DND-41 (cell line): ENCODE measurements at regions not wholly inside any gene's neighbourhood (a gene's known extent, or its start where the extent isn't known, plus 50 kb on each side); places are given as distances from the start of the nearest gene placed in this dataset.

Experiments
- ATAC-seq: fragments of 200-7000 bp; cut with Tn5 transposase; 3 replicates; pipeline ENCODE4 v1.9.1; 2021; ENCODE audit warnings: low read depth; ENCODE audit not compliant: insufficient read depth
- DNase-seq: peaks from one replicate; pipeline ENCODE4 v3.0.0-alpha.2; 2020
- H2AFZ ChIP-seq: 2 replicates; pipeline ENCODE4 v1.6.0; 2012; ENCODE audit warnings: low read depth, low read length
- H3K27ac ChIP-seq: 2 replicates; pipeline ENCODE4 v1.5.1; 2012; ENCODE audit warnings: low read length, inconsistent platforms
- H3K27me3 ChIP-seq: fragments of 200-600 bp; sonication (generic); 2 replicates; pipeline ENCODE4 v1.6.0; 2012; ENCODE audit warnings: low read length, mild to moderate bottlenecking, inconsistent platforms; ENCODE audit not compliant: insufficient read depth, poor library complexity
- H3K36me3 ChIP-seq: 2 replicates; pipeline ENCODE4 v1.5.1; 2012; ENCODE audit warnings: low read length, inconsistent platforms; ENCODE audit not compliant: insufficient read depth
- H3K4me1 ChIP-seq: 2 replicates; pipeline ENCODE4 v1.5.1; 2012; ENCODE audit warnings: mild to moderate bottlenecking, low read length; ENCODE audit not compliant: insufficient read depth
- H3K4me2 ChIP-seq: 2 replicates; pipeline ENCODE4 v1.6.0; 2012; ENCODE audit warnings: mild to moderate bottlenecking, moderate library complexity, low read length, inconsistent platforms; ENCODE audit not compliant: insufficient read depth
- H3K4me3 ChIP-seq, 2 experiments: fragments of 200-600 bp in 1 of 2; shearing (Covaris generic) in 1 of 2; 2 replicates each; pipeline ENCODE4 v1.5.1; 2012 to 2016; ENCODE audit warnings: inconsistent platforms in 2 of 2, low read length in 2 of 2, mild to moderate bottlenecking in 2 of 2, low read depth in 1 of 2, moderate library complexity in 1 of 2
- H3K79me2 ChIP-seq: 2 replicates; pipeline ENCODE4 v1.6.0; 2012; ENCODE audit warnings: low read length, inconsistent platforms; ENCODE audit not compliant: insufficient read depth
- H3K9ac ChIP-seq: 2 replicates; pipeline ENCODE4 v1.6.0; 2012; ENCODE audit warnings: low read depth, mild to moderate bottlenecking, inconsistent platforms, low read length, moderate library complexity
- H3K9me3 ChIP-seq: 2 replicates; pipeline ENCODE4 v1.5.1; 2012; ENCODE audit warnings: low read length, moderate library complexity, mild to moderate bottlenecking, inconsistent platforms; ENCODE audit not compliant: insufficient read depth, severe bottlenecking
- H4K20me1 ChIP-seq: 2 replicates; pipeline ENCODE4 v1.6.0; 2012; ENCODE audit warnings: low read length; ENCODE audit not compliant: insufficient read depth
- CTCF ChIP-seq: IDR thresholded peaks from 2 replicates; pipeline ENCODE4 v1.5.1; 2012; ENCODE audit warnings: borderline replicate concordance, low read length, moderate library complexity, mild to moderate bottlenecking; ENCODE audit not compliant: poor library complexity, severe bottlenecking; ENCODE audit errors: extremely low read depth
- EZH2 ChIP-seq: IDR thresholded peaks from 3 replicates; pipeline ENCODE4 v1.6.1; 2012; ENCODE audit warnings: borderline replicate concordance, low read depth, mild to moderate bottlenecking, moderate library complexity, low read length, inconsistent platforms; ENCODE audit not compliant: severe bottlenecking

- H3K27me3 ChIP-seq: no peaks in the 10 kb centered on the region
- no peak overlapping the region for H2AFZ ChIP-seq
- TF ChIP-seq EZH2 (no peak), CTCF (no peak)
- no peaks in the 10 kb centered on the region for H3K36me3 ChIP-seq
- H3K4me3 ChIP-seq: no peak overlapping the region
- H3K9ac ChIP-seq: no peak overlapping the region
- no peak overlapping the region for H3K27ac ChIP-seq
- no peak overlapping the region for H3K4me2 ChIP-seq
- H4K20me1 ChIP-seq: no peaks in the 10 kb centered on the region
- ATAC-seq (no peak), DNase-seq (no peak)
- no peaks in the 10 kb centered on the region for H3K9me3 ChIP-seq
- H3K79me2 ChIP-seq: no peaks in the 10 kb centered on the region
- no peaks in the 10 kb centered on the region for H3K4me1 ChIP-seq
Observed at GRCh38 chr2:129273266-129274037, 706.0 kb upstream of the RAB6C start.

GRCh38 chr2:129274038-129274415 is 705.4 kb upstream of the RAB6C start:
- TF ChIP-seq CTCF (no peak), EZH2 (no peak)
- no peak overlapping the region for H3K4me2 ChIP-seq
- DNase-seq: no peak

GRCh38 chr2:129274918-129275317 is 704.5 kb upstream of the RAB6C start:
- no peak for ATAC-seq
- TF ChIP-seq EZH2 (no peak), CTCF (no peak)
- Histone ChIP-seq H3K9me3 (no peaks in the 10 kb centered on the region), H3K36me3 (no peaks in the 10 kb centered on the region), H3K4me3 (no peak overlapping the region), H3K27ac (no peak overlapping the region), H2AFZ (no peak overlapping the region), H3K27me3 (no peaks in the 10 kb centered on the region), H3K4me2 (no peak overlapping the region), H3K79me2 (no peaks in the 10 kb centered on the region), H3K4me1 (no peaks in the 10 kb centered on the region), H3K9ac (no peak overlapping the region), H4K20me1 (no peaks in the 10 kb centered on the region)
- DNase-seq: no peak

More at GRCh38 chr2:129274038-129274415, 705.4 kb upstream of the RAB6C start:
- Histone ChIP-seq H3K79me2 (no peaks in the 10 kb centered on the region), H3K4me1 (no peaks in the 10 kb centered on the region), H3K9ac (no peak overlapping the region), H3K9me3 (no peaks in the 10 kb centered on the region), H3K27ac (no peak overlapping the region), H2AFZ (no peak overlapping the region), H3K27me3 (no peaks in the 10 kb centered on the region), H4K20me1 (no peaks in the 10 kb centered on the region), H3K36me3 (no peaks in the 10 kb centered on the region), H3K4me3 (no peak overlapping the region)
- no peak for ATAC-seq

- Histone ChIP-seq H3K4me1 (no peaks in the 10 kb centered on the region), H3K36me3 (no peaks in the 10 kb centered on the region), H4K20me1 (no peaks in the 10 kb centered on the region), H3K27me3 (no peaks in the 10 kb centered on the region), H3K4me2 (no peak overlapping the region), H2AFZ (no peak overlapping the region), H3K9ac (no peak overlapping the region), H3K79me2 (no peaks in the 10 kb centered on the region), H3K4me3 (no peak overlapping the region), H3K9me3 (no peaks in the 10 kb centered on the region), H3K27ac (no peak overlapping the region)
- DNase-seq (no peak), ATAC-seq (no peak)
- TF ChIP-seq CTCF (no peak), EZH2 (no peak)
Observed at GRCh38 chr2:129275706-129276105, 703.8 kb upstream of the RAB6C start.
